GM19240 (cell line): ENCODE measurements at regions not wholly inside any gene's neighbourhood (a gene's known extent, or its start where the extent isn't known, plus 50 kb on each side); places are given as distances from the start of the nearest gene placed in this dataset.

Source experiments
- DNase-seq: peaks from one replicate; pipeline ENCODE4 v3.0.0; 2011; ENCODE audit warnings: low spot score; ENCODE audit not compliant: insufficient read length

DNA sequence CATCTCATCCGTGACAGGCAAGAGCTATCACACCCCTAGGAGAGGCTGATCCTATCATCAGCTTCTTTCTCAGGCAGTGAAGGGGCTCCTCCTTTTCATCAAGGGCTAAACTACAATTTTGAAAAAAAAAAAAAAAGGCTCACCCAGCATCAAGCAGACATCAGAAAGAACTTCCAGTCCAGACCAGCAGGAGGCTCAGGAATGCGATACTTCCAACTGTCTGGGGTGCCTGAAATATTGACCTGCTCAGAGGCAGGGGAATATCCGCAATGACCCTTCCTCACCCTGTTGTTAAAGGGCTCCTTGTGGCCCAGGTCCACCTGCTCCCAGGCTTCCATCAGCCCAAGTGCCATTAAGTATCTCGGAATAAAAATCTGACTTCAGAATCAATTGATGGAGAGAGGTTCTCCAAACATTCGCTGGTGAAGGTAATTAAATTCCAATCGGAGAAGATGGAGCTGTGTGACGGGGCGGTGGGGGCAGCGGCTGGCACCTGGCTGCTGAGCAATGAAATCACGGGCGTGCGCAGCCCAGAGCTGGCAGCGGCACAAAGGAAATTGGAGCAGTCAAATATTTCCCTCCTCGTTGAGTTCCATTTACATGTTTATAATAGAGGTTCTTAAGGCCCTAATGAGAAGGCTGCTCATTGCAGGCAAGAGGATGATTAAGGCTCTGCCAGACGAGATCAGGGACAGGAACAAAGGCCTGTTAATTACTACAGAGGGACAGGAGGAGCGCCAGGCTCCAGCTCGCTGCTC is 69.0 kb upstream of the THY1 start:
- no peak for DNase-seq

DNA sequence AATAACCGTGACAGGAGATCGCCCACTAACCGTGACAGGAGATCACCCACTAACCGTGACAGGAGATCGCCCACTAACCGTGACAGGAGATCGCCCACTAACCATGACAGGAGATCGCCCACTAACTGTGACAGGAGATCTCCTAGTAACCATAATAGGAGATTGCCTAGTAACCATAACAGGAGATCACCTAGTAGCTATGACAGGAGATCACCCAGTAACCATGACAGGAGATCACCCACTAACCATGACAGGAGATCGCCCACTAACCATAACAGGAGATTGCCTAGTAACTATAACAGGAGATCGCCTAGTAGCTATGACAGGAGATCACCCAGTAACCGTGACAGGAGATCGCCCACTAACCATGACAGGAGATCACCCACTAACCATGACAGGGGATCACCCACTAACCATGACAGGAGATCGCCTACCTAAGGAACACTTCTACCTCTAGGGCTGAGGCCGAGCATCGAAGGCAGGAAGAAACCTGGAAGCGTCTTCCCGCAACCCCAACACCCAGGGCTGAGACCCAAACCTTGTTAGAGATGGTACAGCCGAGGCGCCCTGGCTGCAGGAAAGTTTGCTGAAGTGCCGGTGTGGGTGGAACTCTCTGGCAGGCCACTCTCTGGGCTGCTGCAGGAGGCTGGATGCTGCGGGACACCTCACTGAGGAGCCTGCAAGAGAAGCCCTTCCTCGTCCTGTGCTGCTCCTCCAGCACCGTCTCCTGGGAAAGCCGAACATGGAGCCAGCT is 67.5 kb upstream of the THY1 start:
- no peak for DNase-seq

DNA sequence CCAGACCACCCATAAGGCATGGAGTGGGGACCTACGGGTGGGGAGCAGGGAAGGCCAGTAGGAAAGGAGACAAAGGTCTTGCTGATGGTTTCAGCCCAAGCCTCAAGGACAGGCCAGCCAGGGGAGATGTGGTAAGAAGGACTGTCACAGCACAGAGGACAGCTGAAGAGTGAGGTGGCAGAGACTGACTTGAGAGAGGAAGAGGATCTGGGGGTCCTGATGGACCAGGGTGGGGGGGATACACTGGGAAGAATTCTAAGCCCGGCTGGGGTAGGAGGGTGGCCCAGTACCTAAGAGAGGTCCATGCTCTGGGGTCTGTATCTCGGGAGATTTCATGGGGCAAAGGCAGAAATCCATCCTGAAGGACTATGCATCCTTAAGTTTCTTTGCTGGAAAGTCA is 66.1 kb upstream of the THY1 start:
- no peak for DNase-seq

DNA sequence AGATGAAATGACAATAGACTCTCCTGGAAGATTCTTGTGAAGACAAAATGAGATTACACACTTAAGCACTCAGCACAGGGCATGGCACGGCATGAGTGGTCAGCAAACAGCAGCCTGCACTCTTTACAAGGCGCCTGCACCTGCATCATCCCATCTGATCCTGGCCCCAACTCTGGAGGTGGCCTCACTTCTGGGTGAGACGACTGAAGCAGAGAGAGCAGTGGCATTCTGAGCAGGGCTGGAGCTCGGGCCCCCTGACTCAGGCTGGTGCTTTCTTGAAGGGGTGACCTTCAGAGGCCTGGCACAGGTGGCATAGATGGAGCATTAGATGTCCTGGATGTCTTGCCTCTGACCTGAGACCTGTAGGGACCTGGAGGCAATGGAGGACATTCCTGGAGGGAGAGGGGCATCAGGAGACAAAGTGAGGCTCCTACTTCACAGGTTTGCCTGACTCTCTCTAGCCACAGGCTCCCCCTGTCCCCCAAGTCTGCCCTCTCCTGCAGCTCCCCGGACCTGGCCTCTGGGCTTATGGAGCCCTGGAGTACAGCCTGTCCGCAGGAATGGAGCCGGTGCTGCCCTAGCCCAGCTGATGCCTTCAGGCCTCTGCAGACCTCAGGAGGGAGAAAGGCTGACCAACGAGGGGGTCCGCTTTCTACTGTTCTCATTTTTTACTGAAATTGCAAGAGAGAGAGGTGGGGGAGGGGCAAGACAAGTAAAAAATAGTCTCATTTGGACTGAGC is 65.5 kb upstream of the THY1 start:
- DNase-seq, result no peak

DNA sequence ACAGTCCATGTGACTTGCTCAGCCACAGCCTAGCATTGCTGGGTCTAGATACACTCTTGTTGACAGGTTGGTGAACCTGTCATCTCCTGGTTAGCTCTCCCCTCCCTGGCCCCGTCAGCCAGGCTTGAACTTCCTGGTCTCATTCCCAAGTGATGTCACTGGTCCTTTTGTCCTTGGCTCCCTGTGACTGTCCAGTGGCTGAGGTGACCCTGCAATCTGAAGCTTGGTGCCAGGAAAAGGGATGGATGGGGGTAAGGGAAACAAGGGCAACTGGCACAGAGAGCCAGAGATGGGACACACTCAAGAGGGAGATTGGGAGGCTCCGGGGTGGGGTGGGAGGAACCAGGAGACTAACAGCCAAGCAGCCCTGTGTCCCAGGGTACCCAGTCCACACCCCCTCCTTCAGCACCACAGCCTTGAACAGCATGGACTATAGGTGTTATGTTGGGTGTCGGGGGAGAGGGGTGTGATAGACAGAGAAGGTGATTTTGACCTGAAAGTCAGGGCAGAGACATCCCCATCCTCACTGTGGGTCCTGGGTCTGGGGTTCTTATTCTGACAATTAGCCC is 63.8 kb upstream of the THY1 start:
- no peak for DNase-seq

DNA sequence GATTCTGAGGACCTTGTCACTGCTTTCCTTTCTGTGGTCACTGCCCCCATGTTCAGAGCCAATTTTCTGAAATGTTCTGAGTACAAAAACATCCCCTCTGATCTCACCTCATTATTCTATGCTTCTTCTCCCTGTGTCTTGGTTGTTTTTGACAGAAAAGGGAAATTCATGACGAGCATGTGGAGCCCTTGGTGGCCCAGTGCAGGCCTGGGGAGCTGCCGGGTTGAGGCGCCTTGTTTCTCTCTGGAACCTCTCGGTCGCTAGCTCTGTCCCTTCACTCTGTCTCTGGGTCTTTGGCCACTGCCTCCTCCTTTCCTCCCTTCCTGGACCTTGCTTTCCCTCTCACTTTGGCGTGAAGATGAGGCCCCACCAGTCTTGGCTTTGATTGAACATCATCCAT is 63.0 kb upstream of the THY1 start:
- no peak for DNase-seq

DNA sequence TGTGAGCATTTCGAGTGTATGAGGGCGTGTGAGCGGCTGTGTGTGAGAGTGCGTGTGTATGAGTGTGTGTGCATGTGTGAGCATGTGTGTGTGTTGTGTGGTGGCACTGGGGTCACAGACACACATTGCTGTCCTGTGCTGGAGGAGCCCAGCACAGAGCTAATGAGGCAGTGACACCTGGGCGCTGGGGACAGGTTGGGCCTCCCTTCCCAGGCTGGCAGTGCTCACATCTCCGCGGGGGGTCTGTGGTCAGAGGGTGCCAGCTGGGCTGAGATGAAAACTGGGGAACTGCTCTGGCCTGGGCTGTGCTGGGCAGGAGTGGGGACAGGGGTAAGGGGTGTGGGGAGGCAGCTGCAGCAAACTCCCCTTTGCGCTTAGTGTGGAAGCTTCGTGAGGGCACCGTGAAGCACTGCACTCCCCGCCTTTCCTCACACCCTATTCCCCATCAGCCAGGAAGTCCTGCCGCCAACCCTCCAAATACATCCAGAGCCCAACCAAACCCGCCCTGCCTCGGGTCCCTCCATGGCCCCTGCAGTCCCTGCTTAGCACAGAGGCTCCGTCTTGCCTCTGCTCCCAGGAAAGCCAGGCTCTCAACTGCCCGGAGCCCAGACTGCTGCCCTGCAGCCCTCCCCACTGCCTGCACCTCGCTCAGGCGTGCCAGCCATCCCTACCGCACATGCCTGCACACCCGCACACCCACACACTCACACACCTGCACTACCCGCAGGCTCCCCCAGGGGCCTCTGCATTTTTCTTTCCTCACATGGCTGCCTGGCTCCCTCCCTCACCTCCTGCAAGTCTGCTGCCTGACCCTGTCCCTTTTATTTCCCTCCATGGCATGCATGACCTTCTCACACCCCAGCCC is 62.0 kb upstream of the THY1 start:
- no peak for DNase-seq

DNA sequence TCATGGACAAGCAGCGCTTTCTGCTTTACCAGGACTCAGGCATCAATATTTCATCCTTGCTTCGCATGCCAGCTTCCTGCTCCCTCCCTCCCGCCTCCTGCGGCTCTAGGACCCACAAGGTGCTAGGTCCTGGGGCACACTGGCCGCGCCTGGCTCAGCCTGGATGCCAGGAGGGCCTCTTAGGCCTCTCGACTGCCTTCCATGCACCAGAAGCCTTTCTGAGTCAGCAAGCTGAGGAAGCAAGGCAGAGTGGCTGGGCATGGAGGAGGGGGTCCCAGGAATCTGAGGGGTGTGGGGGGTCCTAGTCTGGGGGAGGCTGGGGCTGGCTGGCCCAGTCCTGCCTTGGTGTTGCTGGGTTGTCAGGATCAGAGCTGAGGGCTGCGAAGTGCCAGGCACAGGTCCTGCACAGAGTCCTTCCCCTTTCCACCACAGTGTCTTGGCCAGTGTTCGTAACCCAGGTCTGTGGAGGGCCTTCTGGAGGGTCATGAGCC is 61.0 kb upstream of the THY1 start:
- DNase-seq, result no peak

DNA sequence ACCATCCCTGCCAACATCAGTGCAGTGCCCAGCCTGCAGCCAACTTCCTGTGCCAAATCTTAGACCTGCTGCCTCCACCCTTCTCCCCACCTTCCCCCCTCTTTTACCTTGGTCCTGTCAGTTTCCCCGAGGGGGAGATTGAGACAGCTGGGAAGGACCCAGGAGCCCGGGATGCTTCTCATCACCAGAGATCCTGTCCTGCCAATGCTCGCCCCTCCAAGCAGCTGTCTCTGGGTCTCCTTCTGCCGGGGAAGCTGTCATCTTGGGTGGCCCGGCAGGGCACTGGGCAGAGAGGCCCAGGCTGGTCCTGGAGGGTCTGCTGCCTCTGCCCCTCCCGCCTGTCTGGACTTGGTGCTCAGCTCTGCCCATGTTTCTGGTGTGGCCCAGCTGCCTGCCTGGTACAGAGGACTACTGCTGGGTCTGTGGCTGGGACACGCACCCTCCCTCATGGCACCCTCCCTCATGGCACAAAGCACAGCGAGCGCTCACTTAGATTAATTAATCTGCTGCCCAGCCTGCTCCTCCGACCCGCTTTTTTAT is 60.4 kb upstream of the THY1 start:
- DNase-seq, result no peak

DNA sequence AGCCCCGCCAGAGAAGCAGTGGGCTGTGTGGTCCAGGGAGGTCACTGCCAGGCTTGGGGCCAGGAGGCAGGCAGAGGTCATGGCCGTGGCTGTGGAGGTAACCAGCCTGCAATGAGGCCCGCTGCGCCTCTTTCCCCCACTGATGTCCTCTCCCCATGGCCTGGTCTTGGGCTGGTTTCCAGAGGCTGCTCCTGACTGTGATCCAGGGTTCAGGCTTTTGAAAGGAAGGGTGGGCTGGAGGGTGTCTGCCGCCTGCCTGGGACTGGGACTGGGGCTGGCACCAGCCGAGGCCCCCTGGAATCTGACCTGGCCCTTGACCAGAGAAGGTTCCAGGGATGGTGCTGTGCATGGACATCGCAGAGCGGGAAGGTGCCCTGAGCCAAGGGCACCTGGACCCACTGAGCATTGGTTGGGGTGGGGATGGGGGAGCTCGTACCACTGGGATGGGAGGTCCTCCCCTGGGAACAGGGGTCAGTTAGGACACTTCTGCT is 59.6 kb upstream of the THY1 start:
- DNase-seq, result no peak

DNA sequence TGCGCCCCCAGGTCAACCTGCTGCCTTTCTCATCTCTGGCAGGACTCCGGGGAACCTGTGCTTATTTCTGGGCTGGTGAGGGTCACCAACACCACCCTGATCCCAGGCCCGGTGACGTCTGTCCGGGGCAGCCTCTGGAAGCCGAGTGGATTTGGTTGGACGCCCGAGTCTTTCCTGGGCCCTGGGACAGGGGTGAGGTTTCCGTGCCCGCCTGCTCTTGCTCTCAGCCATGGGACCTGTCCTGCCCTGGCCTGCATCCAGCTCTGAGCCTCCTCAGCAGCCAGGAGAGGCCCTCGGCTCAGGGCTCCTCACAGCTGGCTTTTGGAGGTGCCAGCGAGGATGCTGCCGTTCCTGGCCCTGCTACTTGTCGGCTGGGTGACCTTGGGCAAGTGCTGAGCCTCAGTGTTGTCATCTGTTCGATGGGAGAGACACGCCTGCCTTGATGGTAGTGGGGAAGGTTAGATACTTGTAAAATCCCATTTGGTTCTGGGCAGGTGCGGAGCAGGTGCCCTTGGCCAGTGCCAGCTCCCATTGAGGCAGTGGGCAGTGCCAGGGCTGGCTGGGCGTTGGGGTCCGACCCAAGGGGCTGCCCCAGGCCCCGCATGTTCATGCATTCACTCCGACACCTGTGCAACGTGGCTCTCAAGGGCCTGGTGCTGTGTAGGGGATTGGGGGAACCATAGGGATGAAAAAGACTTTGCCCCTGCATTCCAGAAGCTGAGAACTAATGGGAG is 58.9 kb upstream of the THY1 start:
- no peak for DNase-seq

DNA sequence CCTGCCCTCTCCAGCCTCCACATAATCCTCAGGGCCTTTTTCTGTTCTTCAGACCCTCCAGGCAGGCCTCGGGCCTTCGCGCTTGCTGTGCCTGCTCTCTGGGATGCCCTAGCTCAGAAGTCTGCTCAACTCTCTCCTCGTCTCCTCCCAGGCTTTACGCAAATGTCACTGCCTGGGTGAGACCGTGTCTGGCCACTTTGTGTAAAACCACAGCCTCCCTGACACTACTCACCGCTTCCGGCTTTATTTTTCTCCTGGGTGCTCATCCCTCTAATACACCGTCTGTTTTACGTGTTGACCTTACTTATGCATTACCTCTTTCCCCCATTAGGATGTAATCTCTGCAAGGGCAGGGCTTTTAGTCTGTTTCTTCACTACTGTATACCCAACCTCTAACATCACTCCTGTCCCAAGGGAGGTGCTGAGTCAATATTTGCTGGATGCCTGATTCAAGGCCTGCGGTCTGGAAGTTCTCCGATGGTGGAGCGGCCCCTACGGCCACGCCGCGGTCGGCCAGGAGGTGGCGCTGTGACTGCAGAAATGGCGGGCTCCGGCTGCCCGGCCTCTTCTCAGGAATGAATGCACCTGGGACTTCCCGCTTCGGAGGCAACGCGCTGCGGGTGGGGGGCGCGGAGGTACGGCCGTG is 58.2 kb upstream of the THY1 start:
- peak; percentile 71 for DNase-seq

DNA sequence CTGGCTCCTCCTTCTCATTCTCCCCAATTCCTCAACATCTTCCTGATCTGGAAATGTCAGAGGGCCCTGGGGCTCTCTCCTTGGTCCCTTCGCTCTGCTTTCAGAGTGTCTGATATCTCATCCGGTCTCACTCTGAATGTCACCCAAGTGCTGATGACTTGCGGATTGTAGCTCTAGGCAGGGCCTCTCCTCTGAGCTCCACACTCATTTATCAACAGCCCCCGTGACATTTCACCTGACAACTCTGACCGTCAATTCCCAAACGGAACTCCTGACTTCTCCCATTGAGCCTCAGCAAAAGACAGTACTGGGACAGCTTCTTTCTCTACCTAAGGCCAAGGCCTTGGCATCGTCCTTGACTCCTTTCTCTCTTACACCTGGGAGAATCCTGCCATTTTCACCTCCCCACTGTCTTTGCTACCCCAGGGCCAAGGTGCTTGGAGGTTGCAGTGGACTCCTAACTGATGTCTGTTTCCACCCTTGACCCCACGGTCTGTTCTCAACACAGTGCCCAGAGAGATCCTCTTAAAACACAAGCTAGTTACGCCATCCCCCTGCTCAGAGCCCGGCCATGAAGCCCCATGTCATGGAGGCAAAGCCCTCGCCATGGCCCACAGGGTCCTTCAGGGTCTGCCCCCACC is 57.5 kb upstream of the THY1 start:
- no peak for DNase-seq

DNA sequence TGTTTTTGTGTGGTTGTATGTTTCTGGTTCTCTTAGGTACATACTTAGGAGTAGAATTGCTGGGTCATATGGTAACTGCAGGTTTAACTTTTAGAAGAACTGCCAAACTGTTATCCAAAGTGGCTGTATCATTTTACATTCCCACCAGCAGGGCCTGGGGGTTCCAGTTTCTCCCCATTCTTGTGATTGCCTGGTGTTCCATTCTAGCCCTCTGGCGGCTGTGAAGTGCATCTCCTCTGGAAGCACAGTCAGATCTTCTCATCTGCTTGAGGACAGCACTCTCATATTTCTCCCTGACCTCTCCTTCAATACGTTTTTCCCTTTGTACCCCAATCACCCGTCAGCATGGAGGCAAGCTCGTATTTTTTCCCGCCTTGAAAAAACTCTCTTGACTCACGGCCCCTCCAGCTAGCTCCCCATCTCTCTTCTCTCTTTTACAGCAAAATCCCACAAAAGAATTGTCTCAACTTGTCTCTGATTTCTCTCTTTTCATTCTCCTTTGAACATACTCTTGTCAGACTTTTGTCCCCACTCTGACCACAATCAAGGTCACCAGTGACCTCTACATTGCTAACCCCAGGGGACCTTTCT is 56.8 kb upstream of the THY1 start:
- DNase-seq, result no peak

DNA sequence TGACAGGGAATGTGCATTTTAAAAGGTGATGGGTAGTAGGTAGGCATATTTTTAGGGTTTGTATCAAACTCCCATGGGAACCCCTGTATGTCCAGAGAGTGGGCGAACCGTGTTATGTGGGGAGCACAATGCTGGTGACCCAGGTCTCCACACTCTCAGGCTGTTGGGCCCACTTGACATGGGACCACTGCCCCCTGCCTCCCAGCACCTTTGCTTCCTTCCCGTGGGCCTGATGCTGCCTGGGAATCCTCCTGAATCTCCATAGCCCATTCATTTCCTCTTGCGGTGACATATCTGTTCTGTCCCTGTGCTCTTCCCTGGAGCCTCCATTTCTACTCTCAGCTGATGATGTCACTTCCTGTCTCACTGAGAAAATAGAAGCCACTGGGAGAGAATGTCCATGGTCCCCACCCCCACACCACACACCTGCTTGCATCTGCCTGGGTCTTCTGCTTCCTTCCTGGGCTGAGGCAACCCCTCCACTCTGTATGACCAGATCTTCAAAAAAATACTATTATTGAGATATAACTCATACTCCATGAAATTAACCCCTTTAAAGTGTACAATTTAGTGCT is 55.8 kb upstream of the THY1 start:
- DNase-seq, result no peak

DNA sequence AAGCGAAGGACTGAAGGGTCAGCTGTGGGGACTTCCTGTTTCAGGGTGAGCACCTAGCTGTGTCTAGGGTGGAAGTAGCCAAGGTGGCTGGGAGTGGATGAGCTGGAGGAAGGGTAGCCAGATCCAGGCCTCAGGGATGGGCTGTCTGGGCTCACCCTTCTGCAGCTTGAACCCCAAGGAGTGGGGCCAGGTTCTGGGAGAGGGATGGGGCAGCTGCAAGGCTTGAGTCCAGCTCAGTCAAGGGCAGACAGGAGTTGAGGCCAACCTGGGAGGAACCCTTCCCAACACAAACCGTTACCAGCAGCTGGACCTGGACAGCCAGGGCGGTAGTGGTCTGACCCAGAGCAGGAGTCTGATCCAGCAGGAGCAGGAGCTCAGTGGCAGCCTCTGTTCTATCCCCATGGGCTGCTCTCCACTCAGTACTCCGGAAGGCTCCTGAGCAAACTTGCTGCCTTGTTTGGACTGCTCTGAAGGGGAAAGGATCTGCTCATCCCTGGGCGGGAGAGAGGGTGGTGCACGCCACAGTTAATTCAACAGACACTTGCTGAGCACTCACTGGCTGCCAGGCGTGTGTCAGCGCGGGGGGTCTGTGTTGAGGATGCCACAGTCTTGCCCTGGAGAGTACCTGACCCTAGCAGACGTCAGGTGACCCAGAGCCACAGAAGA is 53.8 kb upstream of the THY1 start:
- no peak for DNase-seq

DNA sequence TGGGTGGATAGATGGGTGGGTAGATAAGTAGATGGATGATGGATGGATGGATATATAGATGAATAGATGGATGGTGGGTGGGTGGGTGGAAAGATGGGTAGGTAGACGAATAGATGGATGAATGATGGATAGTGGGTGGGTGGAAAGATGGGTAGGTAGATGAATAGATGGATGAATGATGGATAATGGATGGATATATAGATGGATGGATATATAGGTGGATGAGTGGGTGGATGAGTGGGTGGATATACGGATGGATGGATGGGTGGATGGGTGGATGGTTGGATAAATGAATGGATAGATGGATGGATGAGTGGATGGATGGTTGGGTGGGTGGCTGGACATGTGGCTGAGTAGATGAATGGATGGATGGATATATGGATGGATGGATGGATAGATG is 53.1 kb upstream of the THY1 start:
- no peak for DNase-seq
